ENCODE measurements at regions not wholly inside any gene's neighbourhood (a gene's known extent, or its start where the extent isn't known, plus 50 kb on each side); places are given as distances from the start of the nearest gene placed in this dataset.

DNA sequence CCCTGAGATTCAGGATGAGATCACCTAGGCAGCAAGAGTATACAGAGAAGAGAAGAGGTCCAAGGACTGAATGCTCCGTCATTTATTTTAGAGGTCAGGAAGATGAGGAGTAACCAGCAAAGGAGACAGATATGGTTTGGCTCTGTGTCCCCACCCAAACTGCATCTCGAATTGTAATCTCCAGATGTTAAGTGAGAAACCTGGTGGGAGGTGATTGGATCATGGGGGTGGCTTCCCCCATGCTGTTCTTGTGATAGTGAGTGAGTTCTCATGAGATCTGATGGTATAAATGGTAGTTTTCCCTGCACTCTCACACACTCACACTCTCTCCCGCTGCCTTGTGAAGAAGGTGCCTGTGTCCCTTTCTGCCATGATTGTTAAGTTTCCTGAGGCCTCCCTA is 60.8 kb downstream of the MID1IP1 start:
- Histone ChIP-seq H3K27me3 (ENCODE audit: insufficient read depth) (no peaks in the 10 kb centered on the region), H3K27ac (ENCODE audit: low read depth in 2 of 2, low read length in 1 of 2) (no peak overlapping the region), H3K9me3 (no peaks in the 10 kb centered on the region), H3K4me3 (ENCODE audit: low read depth in 2 of 2, low read length in 1 of 2) (no peak overlapping the region), H3K9me2 (no peaks in the 10 kb centered on the region), H3K36me3 (replicated peaks in 1 of 2; ENCODE audit: control insufficient read depth in 1 of 2, insufficient read depth in 2 of 2, low read length in 1 of 2) (no peaks in the 10 kb centered on the region), H3K9ac (no peak overlapping the region), H3K4me1 (ENCODE audit: control insufficient read depth in 1 of 2, insufficient read depth in 2 of 2, low read depth in 1 of 2, low read length in 1 of 2) (no peaks in the 10 kb centered on the region), H3K4me2 (no peak overlapping the region), H4K20me1 (ENCODE audit: insufficient read depth) (no peaks in the 10 kb centered on the region), H3K79me2 (ENCODE audit: insufficient read depth) (no peaks in the 10 kb centered on the region), H3F3A (replicated peaks; ENCODE audit: insufficient read depth) (no peaks in the 10 kb centered on the region), H2AFZ (ENCODE audit: low read depth) (no peak overlapping the region)
- 44% methylated on average over 3 of the region's 3 CpGs for WGBS (ENCODE audit: low lambda C conversion rate)
- no peak for TF ChIP-seq RCOR1 (IDR thresholded peaks at IDR 0.05; ENCODE audit: low read length)
- TF ChIP-seq IRF3 (IDR thresholded peaks at IDR 0.05; ENCODE audit: low read depth, low read length): no peak
- no peak for TF ChIP-seq NFIC (IDR thresholded peaks at IDR 0.05; ENCODE audit: borderline replicate concordance)
- no peak for TF ChIP-seq GATA2 (CRISPR knock-in tag; IDR thresholded peaks at IDR 0.05)
- TF ChIP-seq MXI1 (IDR thresholded peaks at IDR 0.05; ENCODE audit: low read depth, low read length): no peak
- no peak for TF ChIP-seq POLR2AphosphoS5 (IDR thresholded peaks at IDR 0.05; ENCODE audit: low read depth, low read length)
- TF ChIP-seq, protein P1, sequence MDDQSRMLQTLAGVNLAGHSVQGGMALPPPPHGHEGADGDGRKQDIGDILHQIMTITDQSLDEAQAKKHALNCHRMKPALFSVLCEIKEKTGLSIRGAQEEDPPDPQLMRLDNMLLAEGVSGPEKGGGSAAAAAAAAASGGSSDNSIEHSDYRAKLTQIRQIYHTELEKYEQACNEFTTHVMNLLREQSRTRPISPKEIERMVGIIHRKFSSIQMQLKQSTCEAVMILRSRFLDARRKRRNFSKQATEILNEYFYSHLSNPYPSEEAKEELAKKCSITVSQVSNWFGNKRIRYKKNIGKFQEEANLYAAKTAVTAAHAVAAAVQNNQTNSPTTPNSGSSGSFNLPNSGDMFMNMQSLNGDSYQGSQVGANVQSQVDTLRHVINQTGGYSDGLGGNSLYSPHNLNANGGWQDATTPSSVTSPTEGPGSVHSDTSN (IDR thresholded peaks at IDR 0.05): no peak
- TF ChIP-seq JUND (IDR thresholded peaks at IDR 0.05): no peak
- no peak for TF ChIP-seq RAD21 (IDR thresholded peaks at IDR 0.05; ENCODE audit: low read length)
- ChIA-PET CTCF (interaction anchor here (0.6 kb wide), 1 partner anchor 486 kb away, joined by 3 read pairs; no protein-coding TSS in a partner anchor), POLR2A (no interaction called here)
- no peak for DNase-seq

DNA sequence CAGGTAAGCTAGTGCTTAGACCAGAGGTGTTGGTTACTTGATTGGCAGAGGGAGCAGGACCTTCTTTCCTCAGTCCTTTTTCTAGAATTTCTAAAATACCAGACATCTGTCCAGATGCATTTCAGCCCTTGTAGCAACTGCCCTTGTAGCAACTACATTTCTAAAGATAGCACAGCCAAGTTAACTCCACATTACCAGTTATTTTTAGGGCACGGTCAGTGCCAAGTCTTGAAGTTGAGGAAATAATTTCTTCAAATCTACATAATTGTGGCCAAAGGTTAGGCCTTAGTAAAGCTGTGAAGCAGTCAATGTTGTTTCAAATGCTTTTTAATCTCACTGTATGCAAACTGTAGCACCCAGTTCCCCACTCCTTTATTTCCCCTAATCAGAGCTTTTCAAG is 62.9 kb downstream of the MID1IP1 start:
- Histone ChIP-seq H3K79me2 (ENCODE audit: insufficient read depth) (no peaks in the 10 kb centered on the region), H3K9me3 (no peaks in the 10 kb centered on the region), H3K27me3 (ENCODE audit: insufficient read depth) (no peaks in the 10 kb centered on the region), H2AFZ (ENCODE audit: low read depth) (no peak overlapping the region), H4K20me1 (ENCODE audit: insufficient read depth) (no peaks in the 10 kb centered on the region), H3K4me3 (ENCODE audit: low read depth in 2 of 2, low read length in 1 of 2) (no peak overlapping the region), H3K4me1 (ENCODE audit: control insufficient read depth in 1 of 2, insufficient read depth in 2 of 2, low read depth in 1 of 2, low read length in 1 of 2) (no peaks in the 10 kb centered on the region), H3K36me3 (replicated peaks in 1 of 2; ENCODE audit: control insufficient read depth in 1 of 2, insufficient read depth in 2 of 2, low read length in 1 of 2) (no peaks in the 10 kb centered on the region), H3K4me2 (no peak overlapping the region), H3K27ac (ENCODE audit: low read depth in 2 of 2, low read length in 1 of 2) (no peak overlapping the region), H3K9me2 (no peaks in the 10 kb centered on the region), H3F3A (replicated peaks; ENCODE audit: insufficient read depth) (no peaks in the 10 kb centered on the region), H3K9ac (no peak overlapping the region)
- no peak for DNase-seq
- POLR2A ChIA-PET: no interaction called here
- WGBS (ENCODE audit: low lambda C conversion rate): 35% methylated on average over 1 of the region's 1 CpG
- TF ChIP-seq EP300 (IDR thresholded peaks at IDR 0.05; ENCODE audit: borderline replicate concordance in 1 of 2, low read depth in 1 of 2, low read length in 1 of 2) (no peak), NFIC (IDR thresholded peaks at IDR 0.05; ENCODE audit: borderline replicate concordance) (no peak), FOXM1 (IDR thresholded peaks at IDR 0.05; ENCODE audit: low read depth) (no peak), TEAD4 (IDR thresholded peaks at IDR 0.05; ENCODE audit: borderline replicate concordance, insufficient read depth) (no peak), IRF3 (IDR thresholded peaks at IDR 0.05; ENCODE audit: low read depth, low read length) (no peak), TCF12 (IDR thresholded peaks at IDR 0.05) (no peak), YY1 (IDR thresholded peaks at IDR 0.05; ENCODE audit: low read depth) (no peak), POLR2AphosphoS5 (IDR thresholded peaks at IDR 0.05; ENCODE audit: low read depth, low read length) (no peak), GABPA (IDR thresholded peaks at IDR 0.05; ENCODE audit: low read depth) (no peak), TAF1 (IDR thresholded peaks at IDR 0.05; ENCODE audit: borderline replicate concordance, low read depth, low read length) (no peak), SIN3A (IDR thresholded peaks at IDR 0.05; ENCODE audit: borderline replicate concordance, low read depth, low read length) (no peak), USF1 (IDR thresholded peaks at IDR 0.05; ENCODE audit: borderline replicate concordance, low read depth) (no peak)
- TF ChIP-seq, protein P2, sequence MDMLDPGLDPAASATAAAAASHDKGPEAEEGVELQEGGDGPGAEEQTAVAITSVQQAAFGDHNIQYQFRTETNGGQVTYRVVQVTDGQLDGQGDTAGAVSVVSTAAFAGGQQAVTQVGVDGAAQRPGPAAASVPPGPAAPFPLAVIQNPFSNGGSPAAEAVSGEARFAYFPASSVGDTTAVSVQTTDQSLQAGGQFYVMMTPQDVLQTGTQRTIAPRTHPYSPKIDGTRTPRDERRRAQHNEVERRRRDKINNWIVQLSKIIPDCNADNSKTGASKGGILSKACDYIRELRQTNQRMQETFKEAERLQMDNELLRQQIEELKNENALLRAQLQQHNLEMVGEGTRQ (IDR thresholded peaks at IDR 0.05; ENCODE audit: borderline replicate concordance, low read depth, low read length): no peak
- TF ChIP-seq, protein P1 (IDR thresholded peaks at IDR 0.05): no peak
- TF ChIP-seq, protein P3, sequence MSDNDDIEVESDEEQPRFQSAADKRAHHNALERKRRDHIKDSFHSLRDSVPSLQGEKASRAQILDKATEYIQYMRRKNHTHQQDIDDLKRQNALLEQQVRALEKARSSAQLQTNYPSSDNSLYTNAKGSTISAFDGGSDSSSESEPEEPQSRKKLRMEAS (IDR thresholded peaks at IDR 0.05; ENCODE audit: low read depth): no peak
- CTCF ChIA-PET: no interaction called here
